Ovary (tissue), 7 donors: ENCODE measurements at regions not wholly inside any gene's neighbourhood (a gene's known extent, or its start where the extent isn't known, plus 50 kb on each side); places are given as distances from the start of the nearest gene placed in this dataset.

ENCODE experiments used
- DNase-seq, 5 donors: peaks; one replicate each; pipeline ENCODE4 v3.0.0-alpha.2; 2019 to 2020
- H3K27ac ChIP-seq, 2 donors: fragments of 200-600 bp; one replicate each; pipeline versions ENCODE4 v1.5.1 to v1.8.0; 2019 to 2022
- H3K27me3 ChIP-seq: fragments of 200-600 bp; one replicate; pipeline ENCODE4 v1.8.0; 2022
- H3K36me3 ChIP-seq: fragments of 200-600 bp; sonication (generic); one replicate; pipeline ENCODE4 v1.5.1; 2019
- H3K4me1 ChIP-seq: one replicate; pipeline ENCODE4 v1.8.1; 2013; ENCODE audit warnings: mild to moderate bottlenecking, moderate library complexity; ENCODE audit not compliant: insufficient read depth
- H3K4me3 ChIP-seq: fragments of 200-600 bp; sonication (generic); one replicate; pipeline ENCODE4 v1.5.1; 2017
- H3K9me3 ChIP-seq, 2 donors: fragments of 200-600 bp in 1 of 2; sonication (generic) in 1 of 2; one replicate each; pipeline versions ENCODE4 v1.5.1 to v1.8.1; 2013 to 2019; ENCODE audit warnings: mild to moderate bottlenecking in 1 of 2, moderate library complexity in 1 of 2
- CTCF ChIP-seq, 3 donors: fragments of 450-650 bp in 2 of 3; fragments of 200-600 bp in 1 of 3; IDR thresholded peaks; one replicate each; pipeline versions ENCODE4 v1.5.1 to v1.8.0; 2016 to 2022; ENCODE audit warnings: antibody characterized with exemption in 3 of 3, mild to moderate bottlenecking in 1 of 3
- EP300 ChIP-seq: sonication (generic); formaldehyde crosslinking; IDR thresholded peaks from one replicate; pipeline ENCODE4 v1.6.1; 2017; ENCODE audit warnings: antibody characterized with exemption
- POLR2A ChIP-seq: fragments of 450-650 bp; IDR thresholded peaks from one replicate; pipeline ENCODE4 v1.6.1; 2017; ENCODE audit warnings: antibody characterized with exemption, mild to moderate bottlenecking, moderate library complexity
- WGBS, 3 donors: extraction: QIAGEN DNeasy Blood & Tissue Kit in 1 of 3; methylation state at CpG; one replicate each; pipeline versions ENCODE4 v1.1.5 to v1.1.7; 2013 to 2017; 5-methylcytosine and 5-hydroxymethylcytosine counted together
- intact Hi-C, 4 donors: fragments of 100-400 bp; cut with DNase I; formaldehyde crosslinking; loops; one replicate each; pipeline versions ENCODE4 v1.11.0 to v1.15.1; 2022 to 2023
- donor health status: DM: no; HTN: no; CAD: no; lungs with moderate emphysema.
- donor health status: DM: no; HTN: no; CAD: no.
- donor health status: Bipolar disorder and iron deficiency.
- donor health status: DM: no; HTN: no; CAD: no.
- donor health status: DM: yes; HTN: yes; CAD: no.

DNA sequence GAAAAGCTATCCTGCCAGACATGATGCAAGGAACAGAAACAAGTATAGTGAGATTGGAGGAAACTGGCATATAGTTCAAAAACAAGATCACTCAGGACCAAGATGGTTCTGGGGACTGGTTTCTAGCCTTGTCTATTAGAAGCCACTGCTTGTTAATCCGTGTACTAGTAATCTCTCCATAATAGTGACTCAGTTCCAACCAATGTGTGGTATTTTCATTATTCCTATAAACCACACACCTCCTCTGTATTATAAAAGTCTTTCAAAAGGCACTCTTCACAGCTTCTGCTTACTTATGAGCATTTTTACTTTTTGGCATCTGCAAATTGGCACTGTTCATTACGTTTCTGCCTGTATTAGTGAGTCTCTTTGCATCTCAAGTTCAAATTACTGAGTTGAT lies 140.3 kb downstream of the SLC6A15 start:
- H3K27me3 ChIP-seq, result no peaks in the 10 kb centered on the region
- 35 to 56% (median 42%) methylated on average over 2 of the region's 2 CpGs for WGBS, 3 donors
- no peaks in the 10 kb centered on the region for H3K9me3 ChIP-seq
- TF ChIP-seq EP300 (no peak), POLR2A (no peak), CTCF (IDR thresholded peaks at IDR 0.05) (no peak)
- no peak overlapping the region for H3K27ac ChIP-seq
- intact Hi-C loops, result no loop called here
- H3K36me3 ChIP-seq, result no peaks in the 10 kb centered on the region
- H3K4me3 ChIP-seq, result no peak overlapping the region
- no peaks in the 10 kb centered on the region for H3K4me1 ChIP-seq
- no peak for DNase-seq

DNA sequence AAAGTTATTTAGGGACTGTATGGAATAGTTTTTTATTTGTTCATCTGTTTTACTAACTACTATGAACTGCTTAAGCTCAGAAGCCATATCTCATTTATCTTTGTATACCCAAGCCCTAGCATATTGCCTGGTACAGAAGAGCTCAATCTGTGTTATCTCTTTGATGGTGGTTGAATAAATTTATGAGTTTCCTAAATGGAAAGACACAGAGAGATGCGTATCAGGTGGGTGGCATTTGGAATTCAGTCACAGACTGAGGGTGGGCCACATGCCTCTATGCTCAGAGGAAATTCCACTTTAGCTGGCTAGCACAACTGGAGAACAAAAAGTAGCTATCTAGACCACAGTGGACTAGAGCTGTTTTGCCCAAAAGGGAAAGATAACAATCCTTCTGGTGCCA lies 145.5 kb downstream of the SLC6A15 start:
- DNase-seq, result no peak
- no peaks in the 10 kb centered on the region for H3K4me1 ChIP-seq
- no peaks in the 10 kb centered on the region for H3K27me3 ChIP-seq
- no peaks in the 10 kb centered on the region for H3K36me3 ChIP-seq
- TF ChIP-seq CTCF (IDR thresholded peaks at IDR 0.05), result no peak
- TF ChIP-seq POLR2A, result no peak
- TF ChIP-seq EP300, result no peak
- H3K27ac ChIP-seq, result no peak overlapping the region
- H3K4me3 ChIP-seq, result no peak overlapping the region
- no peaks in the 10 kb centered on the region for H3K9me3 ChIP-seq
- intact Hi-C loops, result no loop called here
- WGBS, 3 donors, result 66 to 80% (median 67%) methylated on average over 1 of the region's 1 CpG

DNA sequence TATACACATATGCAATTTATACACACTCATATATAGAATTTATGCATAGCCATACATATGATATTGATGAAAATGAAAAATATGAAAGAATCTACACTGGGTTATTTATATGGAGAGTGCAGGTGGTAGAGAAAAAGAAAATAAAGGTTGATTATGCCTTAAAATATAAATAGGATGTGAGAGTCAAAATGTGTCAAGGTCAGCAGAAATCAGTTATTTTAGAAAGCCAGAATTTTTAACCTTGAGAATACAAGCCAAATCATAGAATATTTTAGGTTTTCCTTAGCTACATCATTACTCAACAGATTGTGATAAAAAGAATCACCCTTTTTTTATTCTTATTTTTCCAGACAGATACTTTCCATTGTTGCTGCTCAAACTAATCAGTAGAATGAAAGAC lies 146.2 kb downstream of the SLC6A15 start:
- no peak for DNase-seq
- TF ChIP-seq EP300 (no peak), CTCF (IDR thresholded peaks at IDR 0.05) (no peak), POLR2A (no peak)
- no peaks in the 10 kb centered on the region for H3K36me3 ChIP-seq
- intact Hi-C loops, result no loop called here
- H3K27ac ChIP-seq, result no peak overlapping the region
- H3K9me3 ChIP-seq, result no peaks in the 10 kb centered on the region
- H3K4me3 ChIP-seq, result no peak overlapping the region
- no peaks in the 10 kb centered on the region for H3K27me3 ChIP-seq
- no peaks in the 10 kb centered on the region for H3K4me1 ChIP-seq

DNA sequence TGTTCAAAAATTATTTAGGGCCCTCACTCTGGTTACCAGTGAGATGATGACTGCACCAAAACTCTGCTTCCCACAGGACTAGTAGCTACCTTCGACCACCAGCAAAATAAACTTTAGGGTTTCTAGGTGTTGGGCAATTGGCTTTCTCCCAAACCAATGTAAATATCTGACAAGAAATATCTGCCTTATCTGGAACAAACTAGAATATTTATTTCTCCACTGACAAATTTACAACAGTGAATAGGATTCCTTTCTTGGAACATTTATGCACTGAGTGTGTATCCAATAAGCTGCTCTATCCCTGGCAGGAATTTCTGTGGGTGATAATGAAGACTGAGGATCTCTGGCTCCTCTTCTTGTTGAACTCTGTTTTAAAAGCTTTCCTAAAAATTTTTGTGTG lies 148.6 kb downstream of the SLC6A15 start:
- Histone ChIP-seq H3K27ac (no peak overlapping the region), H3K4me3 (no peak overlapping the region), H3K27me3 (no peaks in the 10 kb centered on the region), H3K9me3 (no peaks in the 10 kb centered on the region), H3K4me1 (no peaks in the 10 kb centered on the region), H3K36me3 (no peaks in the 10 kb centered on the region)
- 64 to 75% (median 73%) methylated on average over 1 of the region's 1 CpG for WGBS, 3 donors
- intact Hi-C loops, result no loop called here
- TF ChIP-seq EP300, result no peak
- no peak for TF ChIP-seq POLR2A
- TF ChIP-seq CTCF (IDR thresholded peaks at IDR 0.05), result no peak
- DNase-seq, result no peak

- Histone ChIP-seq H3K36me3 (no peaks in the 10 kb centered on the region), H3K4me1 (no peaks in the 10 kb centered on the region), H3K27me3 (no peaks in the 10 kb centered on the region), H3K9me3 (no peaks in the 10 kb centered on the region), H3K4me3 (no peak overlapping the region), H3K27ac (no peak overlapping the region)
- no peak for DNase-seq
- TF ChIP-seq CTCF (IDR thresholded peaks at IDR 0.05) (no peak), EP300 (no peak), POLR2A (no peak)
- intact Hi-C loops, result no loop called here
- 22 to 32% (median 27%) methylated on average over 1 of the region's 1 CpG for WGBS, 3 donors
These were observed 149.5 kb downstream of the SLC6A15 start for GRCh38 chr12:84763107-84763506.
